ENCODE measurements at regions not wholly inside any gene's neighbourhood (a gene's known extent, or its start where the extent isn't known, plus 50 kb on each side); places are given as distances from the start of the nearest gene placed in this dataset.
"Not testable (repeated sequence)": the region's sequence is repeated elsewhere in the genome, so short reads cannot be mapped to it uniquely, and the experiment has no call there.

GRCh38 chr13:30065181-30065580 is 214.8 kb upstream of the UBL3 start:
- H3K4me3 ChIP-seq: no peak overlapping the region
- H3K27ac ChIP-seq: no peak overlapping the region
- H3K36me3 ChIP-seq: no peaks in the 10 kb centered on the region
- no peaks in the 10 kb centered on the region for H3K27me3 ChIP-seq
- no peak for TF ChIP-seq CTCF (IDR thresholded peaks at IDR 0.05)
- no peak for TF ChIP-seq POLR2AphosphoS5 (IDR thresholded peaks at IDR 0.05; ENCODE audit: insufficient read depth in 1 of 2, low read depth in 1 of 2)
- TF ChIP-seq POLR2A (IDR thresholded peaks at IDR 0.05): no peak
- H3K4me1 ChIP-seq: no peaks in the 10 kb centered on the region
- H3K9me3 ChIP-seq: no peaks in the 10 kb centered on the region
- no peak for DNase-seq (ENCODE audit: extremely low spot score in 2 of 2)
- intact Hi-C loops (cut with DNase I): no loop called here

GRCh38 chr13:30063892-30064291 is 213.5 kb upstream of the UBL3 start:
- no peaks in the 10 kb centered on the region for H3K9me3 ChIP-seq
- no peak overlapping the region for H3K4me3 ChIP-seq
- TF ChIP-seq POLR2A (IDR thresholded peaks at IDR 0.05) (no peak), POLR2AphosphoS5 (IDR thresholded peaks at IDR 0.05; ENCODE audit: insufficient read depth in 1 of 2, low read depth in 1 of 2) (no peak), CTCF (IDR thresholded peaks at IDR 0.05) (no peak)
- H3K27ac ChIP-seq: no peak overlapping the region
- DNase-seq (ENCODE audit: extremely low spot score in 2 of 2): no peak
- H3K36me3 ChIP-seq: no peaks in the 10 kb centered on the region
- intact Hi-C loops (cut with DNase I): no loop called here
- H3K27me3 ChIP-seq: no peaks in the 10 kb centered on the region
- H3K4me1 ChIP-seq: no peaks in the 10 kb centered on the region

GRCh38 chr13:30061217-30061616 is 210.8 kb upstream of the UBL3 start:
- no peak for TF ChIP-seq CTCF (IDR thresholded peaks at IDR 0.05)
- TF ChIP-seq POLR2A (IDR thresholded peaks at IDR 0.05): no peak
- TF ChIP-seq POLR2AphosphoS5 (IDR thresholded peaks at IDR 0.05; ENCODE audit: insufficient read depth in 1 of 2, low read depth in 1 of 2): no peak
- no peak for DNase-seq (ENCODE audit: extremely low spot score in 2 of 2)
- no peak overlapping the region for H3K4me3 ChIP-seq
- no peaks in the 10 kb centered on the region for H3K9me3 ChIP-seq
- H3K36me3 ChIP-seq: no peaks in the 10 kb centered on the region
- H3K27ac ChIP-seq: no peak overlapping the region
- H3K4me1 ChIP-seq: no peaks in the 10 kb centered on the region
- intact Hi-C loops (cut with DNase I): no loop called here
- no peaks in the 10 kb centered on the region for H3K27me3 ChIP-seq

- no peak for TF ChIP-seq POLR2A (IDR thresholded peaks at IDR 0.05)
- Histone ChIP-seq H3K27me3 (no peaks in the 10 kb centered on the region), H3K4me1 (no peaks in the 10 kb centered on the region), H3K27ac (no peak overlapping the region), H3K4me3 (no peak overlapping the region), H3K36me3 (no peaks in the 10 kb centered on the region), H3K9me3 (no peaks in the 10 kb centered on the region)
- DNase-seq (ENCODE audit: extremely low spot score in 2 of 2): no peak
- intact Hi-C loops (cut with DNase I): no loop called here
Observed at GRCh38 chr13:30058429-30058828, 208.0 kb upstream of the UBL3 start.

GRCh38 chr13:30054546-30054945 is 204.1 kb upstream of the UBL3 start:
- H3K4me1 ChIP-seq; H3K36me3 ChIP-seq; H3K9me3 ChIP-seq; intact Hi-C loops (cut with DNase I); DNase-seq (ENCODE audit: extremely low spot score in 2 of 2); H3K27me3 ChIP-seq; H3K4me3 ChIP-seq; H3K27ac ChIP-seq: not testable (repeated sequence)

GRCh38 chr13:30053939-30054338 is 203.5 kb upstream of the UBL3 start:
- Histone ChIP-seq H3K36me3 (no peaks in the 10 kb centered on the region), H3K27ac (no peak overlapping the region), H3K27me3 (no peaks in the 10 kb centered on the region), H3K9me3 (no peaks in the 10 kb centered on the region), H3K4me1 (no peaks in the 10 kb centered on the region), H3K4me3 (no peak overlapping the region)
- no peak for DNase-seq (ENCODE audit: extremely low spot score in 2 of 2)
- intact Hi-C loops (cut with DNase I): no loop called here
- TF ChIP-seq CTCF (IDR thresholded peaks at IDR 0.05) (no peak), POLR2A (IDR thresholded peaks at IDR 0.05) (no peak), POLR2AphosphoS5 (IDR thresholded peaks at IDR 0.05; ENCODE audit: insufficient read depth in 1 of 2, low read depth in 1 of 2) (no peak)
